ENCODE measurements at regions not wholly inside any gene's neighbourhood (a gene's known extent, or its start where the extent isn't known, plus 50 kb on each side); places are given as distances from the start of the nearest gene placed in this dataset.

GRCh38 chr17:77647531-77647930, 311.0 kb upstream of the TNRC6C start:
- DNase-seq: no peak
- no peak for ATAC-seq

- DNase-seq: no peak
These were observed 308.7 kb upstream of the TNRC6C start for GRCh38 chr17:77649717-77650211.

DNA sequence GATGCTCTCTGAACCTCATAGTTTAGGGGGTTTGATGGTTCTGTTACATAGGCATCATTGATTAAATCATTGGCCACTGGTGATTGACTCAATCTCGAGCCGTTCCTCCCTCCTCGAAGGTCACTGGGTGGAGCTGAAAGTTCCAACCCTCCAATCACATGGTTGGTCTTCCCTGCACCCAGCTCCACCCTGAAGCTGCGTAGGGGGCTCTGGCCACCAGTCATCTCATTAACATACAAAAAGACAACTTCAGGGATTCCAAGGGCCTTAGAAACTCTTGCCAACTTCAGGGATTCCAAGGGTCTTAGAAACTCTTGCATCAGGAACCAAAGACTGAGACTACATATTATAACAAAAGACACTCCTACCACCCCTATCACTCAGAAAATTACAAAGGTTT, 306.5 kb upstream of the TNRC6C start:
- no peak for DNase-seq
- ATAC-seq: no peak

More at GRCh38 chr17:77649717-77650211, 308.7 kb upstream of the TNRC6C start:
- ATAC-seq: no peak

DNA sequence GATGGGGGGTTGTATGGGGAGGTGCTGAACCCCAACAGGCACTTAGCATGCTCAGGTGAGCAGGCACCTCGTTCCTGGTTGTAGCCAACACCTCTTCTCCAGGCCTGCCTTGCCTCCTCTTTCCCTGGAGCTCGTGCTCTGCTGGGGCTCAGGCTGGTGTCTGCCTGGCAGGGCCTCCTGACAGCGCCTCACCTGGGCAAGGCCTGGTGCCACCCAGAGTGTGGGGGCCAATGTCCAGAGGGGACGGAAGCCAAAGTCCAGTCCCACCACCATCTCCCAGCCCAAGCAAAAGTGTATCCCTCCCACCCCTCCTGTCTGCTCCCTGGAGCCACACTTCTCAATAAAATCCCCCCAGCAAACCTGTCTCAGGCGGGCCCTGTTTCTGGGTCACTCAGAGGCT, 304.2 kb upstream of the TNRC6C start:
- no peak for ATAC-seq
- no peak for DNase-seq

DNA sequence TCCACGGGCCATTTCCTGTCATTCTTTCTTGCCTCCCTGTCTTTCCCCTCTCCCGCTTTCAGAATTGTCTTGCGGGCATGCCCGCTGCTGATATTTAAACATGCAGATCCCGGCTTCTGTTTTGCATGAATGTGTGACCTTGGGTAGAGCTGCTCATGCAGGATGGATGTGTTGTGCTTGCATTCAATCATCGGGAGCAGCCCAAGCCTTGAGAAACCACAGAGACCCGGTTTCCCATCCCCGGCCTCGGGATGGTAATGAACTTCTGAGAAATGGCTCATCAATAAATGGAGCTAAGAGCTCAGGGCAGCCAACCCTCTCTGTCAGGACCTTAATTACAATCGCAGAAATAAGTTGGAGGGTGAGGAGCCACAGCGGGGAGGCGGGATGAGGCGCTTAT, 303.7 kb upstream of the TNRC6C start:
- ATAC-seq (no peak), DNase-seq (no peak)

DNA sequence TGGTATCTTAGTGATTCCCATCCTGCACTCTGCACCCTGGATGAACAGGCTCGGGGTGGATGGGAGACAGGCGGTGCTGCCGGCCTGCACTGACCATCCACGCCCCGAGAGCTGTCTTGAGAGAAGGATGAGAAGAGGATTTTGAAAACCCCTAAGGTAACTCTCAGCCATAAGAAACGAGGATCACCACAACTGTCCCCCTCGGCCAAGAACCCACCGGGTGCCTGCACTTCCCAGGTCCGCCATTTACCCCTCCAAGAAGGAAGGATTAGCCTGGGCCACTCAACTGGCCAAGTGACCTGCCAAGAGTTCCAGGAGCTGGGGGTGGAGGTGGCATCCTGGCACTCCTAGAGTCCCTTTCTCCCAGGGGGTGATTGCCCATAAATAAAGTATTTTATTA, 302.4 kb upstream of the TNRC6C start:
- DNase-seq (no peak), ATAC-seq (no peak)

- DNase-seq (no peak), ATAC-seq (no peak)
These were observed 300.7 kb upstream of the TNRC6C start for GRCh38 chr17:77657839-77658238.

DNA sequence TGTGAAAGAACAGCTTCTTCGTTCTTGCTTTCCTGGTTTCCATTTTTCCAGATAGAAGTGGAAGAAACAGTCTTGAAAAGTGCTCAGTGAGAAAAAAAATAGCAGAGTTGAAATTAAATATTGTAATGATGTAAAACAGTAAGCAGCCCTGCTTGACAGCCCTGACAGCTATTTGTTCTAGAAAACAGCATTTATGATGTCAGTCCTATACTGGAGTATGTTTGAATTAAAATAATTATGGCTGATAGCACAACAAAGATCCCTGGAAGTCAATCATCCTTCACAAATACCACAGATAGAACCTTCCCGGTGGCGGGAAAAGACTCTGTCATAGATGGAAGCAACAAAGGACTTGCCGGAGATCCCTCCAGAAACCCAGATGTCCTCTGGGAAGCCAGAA, 298.0 kb upstream of the TNRC6C start:
- ATAC-seq (no peak), DNase-seq (no peak)

- DNase-seq: no peak
- no peak for ATAC-seq
These were observed 295.7 kb upstream of the TNRC6C start for GRCh38 chr17:77662833-77663232.

DNA sequence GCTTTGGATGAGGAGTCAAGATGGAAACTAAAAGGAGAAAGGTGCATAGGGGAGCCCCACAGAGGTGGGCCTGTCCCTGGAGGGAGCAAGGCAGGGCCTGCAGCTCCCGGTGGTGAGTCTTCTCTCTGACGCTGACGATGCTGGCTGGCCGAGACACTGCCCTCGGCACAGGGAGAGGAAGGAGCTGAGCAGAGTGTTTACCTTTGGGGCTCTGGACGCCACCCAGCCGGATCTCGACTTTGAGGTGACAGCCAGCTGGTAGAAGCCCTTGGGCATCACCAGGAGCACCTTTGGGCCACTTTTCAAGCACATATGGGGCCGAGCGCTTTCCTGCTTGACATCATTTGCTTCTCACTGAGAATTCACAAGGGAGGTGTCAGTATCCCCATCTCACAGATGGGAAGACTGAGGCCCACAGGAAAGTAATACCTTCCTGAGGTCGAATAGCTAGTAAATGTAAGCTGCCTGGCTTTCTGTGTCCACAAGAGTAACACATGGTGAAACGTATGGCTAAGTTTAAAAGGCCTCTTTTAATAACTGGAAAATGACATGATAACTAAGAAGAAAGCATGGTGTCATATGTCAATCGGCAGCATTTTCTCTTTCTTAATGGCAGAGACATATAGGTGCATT, 294.3 kb upstream of the TNRC6C start:
- DNase-seq: no peak
- no peak for ATAC-seq

DNA sequence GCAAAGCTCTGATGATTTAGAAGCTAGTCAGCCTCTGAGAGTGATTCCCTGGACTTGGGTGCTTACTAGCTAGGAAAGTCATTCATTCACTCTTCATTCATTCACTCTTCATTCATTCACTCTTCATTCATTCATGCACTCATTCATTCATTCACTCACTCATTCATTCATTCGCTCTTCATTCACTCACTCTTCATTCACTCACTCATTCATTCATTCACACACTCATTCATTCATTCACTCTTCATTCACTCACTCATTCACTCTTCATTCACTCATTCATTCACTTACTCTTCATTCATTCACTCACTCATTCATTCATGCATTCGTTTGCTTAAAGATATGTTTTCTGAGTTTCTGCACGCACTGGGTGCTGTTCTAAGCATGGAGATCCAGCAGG, 292.7 kb upstream of the TNRC6C start:
- no peak for ATAC-seq
- no peak for DNase-seq

GRCh38 chr17:77666462-77666861, 292.0 kb upstream of the TNRC6C start:
- peak; percentile 1 for ATAC-seq
- DNase-seq: no peak

- DNase-seq (peak; percentile 69), ATAC-seq (peak; percentile 92)
These were observed 291.6 kb upstream of the TNRC6C start for GRCh38 chr17:77666881-77667395.

DNA sequence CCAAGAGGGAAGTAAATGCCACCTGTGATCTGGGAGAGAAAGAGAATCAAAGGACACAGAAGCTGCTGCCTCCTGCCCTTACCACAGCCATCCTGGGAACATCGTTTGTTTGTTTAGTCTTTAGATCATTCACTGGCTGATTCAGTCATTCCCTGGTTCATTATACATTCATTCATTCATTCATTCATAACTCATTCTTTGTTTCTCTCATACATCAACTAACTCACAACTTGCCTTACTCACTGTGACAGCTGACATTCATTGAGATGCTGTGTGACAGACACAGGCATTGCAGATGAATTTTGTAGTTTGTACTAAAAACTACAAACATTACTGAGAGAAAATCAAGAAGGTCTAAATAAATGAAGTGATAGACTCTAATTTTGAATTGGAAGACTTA, 291.0 kb upstream of the TNRC6C start:
- ATAC-seq (peak; percentile 17), DNase-seq (no peak)

DNA sequence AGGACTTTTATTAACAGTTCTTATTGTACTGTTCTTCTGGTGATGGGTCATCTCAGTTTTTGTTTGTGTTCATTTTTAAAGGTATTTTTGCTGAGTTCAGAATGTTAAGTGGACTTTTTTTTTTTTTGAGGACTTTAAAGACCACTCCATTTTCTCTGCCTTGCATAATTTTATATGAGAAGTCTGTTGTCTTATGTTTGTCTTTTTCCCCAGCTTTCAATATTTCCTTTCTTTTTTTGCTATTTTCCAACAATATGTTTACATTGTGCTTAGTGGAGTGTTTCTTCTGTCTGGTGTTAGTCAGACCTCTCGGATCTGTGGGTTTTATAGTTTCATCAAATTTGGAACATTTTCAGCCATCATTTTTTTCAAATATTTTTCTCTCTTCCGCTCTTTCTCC, 290.0 kb upstream of the TNRC6C start:
- DNase-seq (no peak), ATAC-seq (no peak)

- no peak for ATAC-seq
These were observed 288.3 kb upstream of the TNRC6C start for GRCh38 chr17:77670173-77670572.

DNA sequence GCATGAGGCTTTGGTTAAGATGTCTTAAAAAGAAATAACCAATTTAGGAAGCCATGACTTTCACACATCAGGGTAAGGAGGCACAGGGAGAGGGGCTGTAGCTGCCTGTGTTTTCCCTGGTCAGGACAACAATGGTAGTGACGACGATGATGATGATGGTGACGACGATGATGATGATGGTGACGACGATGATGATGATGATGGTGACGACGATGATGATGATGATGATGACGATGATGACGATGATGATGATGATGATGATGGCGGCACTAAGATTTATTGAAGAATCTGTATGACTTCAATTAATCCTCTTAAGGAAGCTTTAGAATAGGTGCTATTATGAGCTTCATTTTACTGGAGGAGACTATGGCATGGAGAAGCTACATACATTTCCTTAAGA, 284.1 kb upstream of the TNRC6C start:
- DNase-seq (no peak), ATAC-seq (no peak)

More at GRCh38 chr17:77670173-77670572, 288.3 kb upstream of the TNRC6C start:
- DNase-seq: no peak

DNA sequence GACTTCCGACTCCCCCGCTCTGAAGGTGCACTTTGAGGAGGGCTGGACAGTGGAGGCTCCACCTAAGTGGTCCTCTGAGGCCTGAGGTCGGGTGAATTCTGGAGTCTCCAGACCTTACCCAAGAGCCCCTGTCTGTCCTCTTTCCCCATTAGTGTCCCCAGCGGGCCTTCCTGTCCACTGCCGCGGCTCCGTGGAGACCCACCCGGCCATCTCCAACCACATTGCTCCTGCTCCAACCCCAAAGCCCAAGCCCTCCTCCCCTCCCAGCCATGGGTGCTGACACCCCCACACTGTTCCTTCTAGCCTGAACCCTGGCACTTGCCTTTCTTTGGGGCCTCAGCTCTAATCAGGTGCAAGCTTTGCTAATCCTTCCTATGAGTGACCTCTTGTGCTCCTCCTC, 283.1 kb upstream of the TNRC6C start:
- DNase-seq (no peak), ATAC-seq (no peak)

DNA sequence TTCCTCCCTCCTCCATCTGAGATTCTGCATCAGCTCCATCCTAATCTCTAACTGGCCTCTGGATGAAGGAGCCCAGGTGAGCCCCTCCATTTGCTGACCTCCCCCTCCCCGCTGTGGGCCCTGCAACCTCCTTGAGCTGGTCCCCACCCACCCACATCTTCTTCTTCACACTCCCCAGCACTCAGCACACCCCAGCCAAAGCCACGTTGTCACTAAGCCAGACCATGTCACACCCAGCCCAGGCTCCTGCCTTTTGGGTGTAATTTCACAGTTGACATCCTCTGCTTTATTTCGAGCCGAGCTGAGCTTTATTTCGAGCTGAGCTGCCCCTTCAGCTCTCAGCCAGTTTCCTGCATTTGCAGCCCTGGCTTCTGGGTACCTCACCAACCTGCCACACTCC, 282.7 kb upstream of the TNRC6C start:
- DNase-seq (no peak), ATAC-seq (no peak)

DNA sequence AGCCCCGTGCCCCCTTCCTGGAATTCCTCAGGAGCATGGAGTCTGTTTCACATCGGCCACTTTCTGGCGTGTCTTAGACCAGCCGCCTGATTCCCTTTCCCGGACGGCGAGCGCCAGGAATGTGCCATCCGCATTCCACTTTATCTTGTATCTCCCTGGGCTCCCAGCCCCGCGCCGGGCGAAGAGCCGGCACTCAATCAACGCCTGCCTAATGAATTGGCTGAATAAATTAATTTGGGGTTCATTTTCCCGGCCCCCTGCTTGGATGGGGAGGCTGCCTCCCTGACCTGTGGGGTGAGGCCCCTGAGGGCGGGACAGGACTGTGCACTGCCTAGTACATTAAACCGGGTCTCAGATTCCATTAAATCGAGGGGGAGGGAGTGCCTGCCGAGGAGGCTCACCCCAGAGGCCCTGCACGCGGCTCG, 282.3 kb upstream of the TNRC6C start:
- ATAC-seq: no peak
- DNase-seq: no peak

DNA sequence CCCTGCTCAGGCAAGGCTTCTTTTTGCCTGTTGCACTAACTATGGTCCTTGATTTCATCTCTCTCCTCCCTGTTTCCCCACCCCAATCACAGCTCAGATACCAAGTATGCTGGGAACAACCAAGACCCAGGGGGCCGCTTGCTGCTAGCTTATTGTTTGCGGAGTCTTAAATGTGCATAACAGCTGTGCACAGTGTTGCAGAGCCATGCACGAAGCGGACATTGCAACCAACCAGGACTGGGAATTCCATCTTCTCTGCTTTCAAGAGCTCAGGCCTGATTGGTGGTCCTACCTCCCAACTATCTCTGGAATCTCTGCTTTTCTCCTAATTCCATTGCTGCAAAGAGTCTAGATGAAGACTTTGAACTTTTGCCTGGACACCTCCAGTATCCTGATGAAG, 281.3 kb upstream of the TNRC6C start:
- DNase-seq (no peak), ATAC-seq (no peak)

DNA sequence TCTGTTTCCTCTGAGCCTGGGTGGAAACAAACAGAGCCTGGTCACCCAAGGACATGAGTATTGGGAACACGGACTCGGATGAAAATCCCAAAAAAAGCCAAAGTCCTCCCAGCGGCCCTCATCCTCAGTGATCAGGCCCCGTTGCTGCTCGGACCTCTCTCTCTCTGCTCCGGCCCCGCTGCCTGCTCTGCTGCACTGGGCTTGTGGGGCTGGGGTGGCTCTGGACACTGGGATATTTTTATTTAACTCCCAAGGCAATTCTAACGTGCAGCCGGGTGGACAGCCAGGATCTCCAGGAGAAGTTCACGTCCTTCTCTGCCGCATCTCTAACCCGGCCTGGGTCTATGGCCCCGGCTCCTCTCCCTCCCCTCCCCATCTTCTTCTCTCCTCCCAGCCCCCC, 280.9 kb upstream of the TNRC6C start:
- DNase-seq (no peak), ATAC-seq (no peak)

DNA sequence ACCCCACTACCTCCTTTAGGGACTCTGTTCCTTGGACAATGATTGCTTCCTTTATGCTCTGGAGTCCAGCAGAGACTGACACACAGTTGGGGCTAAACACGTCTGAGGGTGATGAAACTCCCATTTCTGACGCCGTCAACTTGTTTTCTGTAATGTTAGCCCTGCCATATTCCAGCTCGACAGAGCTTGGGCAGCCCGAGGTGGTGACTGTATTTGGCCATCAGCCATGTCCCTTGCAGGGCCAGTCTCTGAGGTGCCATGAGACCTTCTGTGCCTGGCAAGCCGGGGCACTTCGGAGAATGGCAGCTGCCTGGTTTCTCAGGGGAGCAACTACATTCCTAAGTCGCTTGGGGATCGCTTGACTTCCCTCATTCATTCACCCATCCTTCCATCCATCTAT, 278.9 kb upstream of the TNRC6C start:
- ATAC-seq (no peak), DNase-seq (no peak)

- ATAC-seq (no peak), DNase-seq (no peak)
These were observed 276.6 kb upstream of the TNRC6C start for GRCh38 chr17:77681861-77682260.

Measured in stimulated activated naive CD8-positive, alpha-beta T cell treated with anti-CD3 and anti-CD28 coated beads, Interleukin-15, Interleukin-2, amounts not matched to agents 100 U/mL and 50 U/mL, for 24 hours (primary cell).